Left colon (tissue), 2 donors: ENCODE measurements at regions not wholly inside any gene's neighbourhood (a gene's known extent, or its start where the extent isn't known, plus 50 kb on each side); places are given as distances from the start of the nearest gene placed in this dataset.
"Not testable (repeated sequence)": the region's sequence is repeated elsewhere in the genome, so short reads cannot be mapped to it uniquely, and the experiment has no call there.

Source experiments
- ATAC-seq: fragments of 200-7000 bp; cut with Tn5 transposase; one replicate; pipeline ENCODE4 v1.9.1; 2020; ENCODE audit warnings: mild to moderate bottlenecking, moderate library complexity
- DNase-seq, 2 donors: peaks; one replicate each; pipeline ENCODE4 v3.0.0-alpha.2; 2020
- intact Hi-C, 2 donors: fragments of 100-400 bp; cut with DNase I in 1 of 2; cut with micrococcal nuclease in 1 of 2; formaldehyde crosslinking; loops; one replicate each; pipeline versions ENCODE4 v1.11.2 to v1.14.0; 2022; cut with DNase I, micrococcal nuclease
- donor health status: DM: no; HTN: no; CAD: no.
- donor health status: DM: yes; HTN: yes; CAD: no.

DNA sequence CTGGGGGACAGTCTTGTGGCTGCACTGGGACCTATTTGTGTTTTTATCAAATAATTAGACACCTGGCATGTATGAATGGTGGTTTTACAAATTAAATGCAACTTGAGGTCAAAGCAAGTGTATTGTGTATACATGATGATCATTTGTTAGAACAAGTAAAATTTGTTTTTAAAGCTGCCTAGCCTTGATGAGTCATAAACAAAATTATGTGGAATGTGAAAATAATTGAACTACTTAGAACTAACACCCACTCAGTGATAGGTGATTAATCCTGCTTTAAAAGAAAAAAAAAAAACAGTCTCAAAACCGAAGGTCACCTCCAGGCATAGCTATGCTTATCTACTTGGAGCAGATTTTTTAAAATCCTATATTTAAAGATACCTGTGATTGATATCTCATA lies 770.3 kb upstream of the SLITRK5 start:
- DNase-seq (no peak), ATAC-seq (no peak)
- intact Hi-C loops, result no loop called here

DNA sequence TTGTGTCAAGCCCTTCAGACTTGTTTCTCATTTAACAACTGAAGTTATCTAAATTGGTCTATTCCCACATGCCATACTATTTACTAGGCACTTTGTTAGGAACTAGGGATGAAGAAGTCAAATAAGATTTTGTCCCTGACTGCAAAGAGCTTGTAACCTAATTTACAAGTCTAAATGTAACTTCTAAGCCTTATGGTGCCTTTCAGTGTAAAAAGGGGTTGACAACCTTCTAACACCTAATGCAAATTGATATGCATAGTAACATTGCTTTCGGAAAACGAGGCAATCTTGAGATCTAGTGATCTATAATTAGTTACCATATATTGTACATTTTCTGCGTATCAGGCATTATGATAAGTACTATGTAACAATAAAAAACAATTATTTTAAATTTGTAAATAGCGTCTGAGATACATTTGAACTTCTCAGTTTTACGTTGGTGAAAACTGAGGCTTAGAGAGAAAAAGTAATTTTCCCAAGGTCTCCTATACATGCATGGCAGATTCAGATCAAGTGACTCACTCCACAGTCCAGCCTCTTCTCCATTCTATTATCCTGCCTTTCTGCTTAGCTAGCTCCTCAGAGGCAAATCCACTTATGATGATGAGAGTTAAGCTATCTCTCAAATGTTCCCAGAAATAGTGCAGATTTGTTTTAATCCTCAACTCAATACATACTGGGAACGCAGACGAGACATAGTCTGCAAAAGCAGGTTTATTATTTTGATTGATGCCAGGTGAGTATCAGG lies 764.9 kb upstream of the SLITRK5 start:
- no peak for ATAC-seq
- intact Hi-C loops, result no loop called here
- no peak for DNase-seq

DNA sequence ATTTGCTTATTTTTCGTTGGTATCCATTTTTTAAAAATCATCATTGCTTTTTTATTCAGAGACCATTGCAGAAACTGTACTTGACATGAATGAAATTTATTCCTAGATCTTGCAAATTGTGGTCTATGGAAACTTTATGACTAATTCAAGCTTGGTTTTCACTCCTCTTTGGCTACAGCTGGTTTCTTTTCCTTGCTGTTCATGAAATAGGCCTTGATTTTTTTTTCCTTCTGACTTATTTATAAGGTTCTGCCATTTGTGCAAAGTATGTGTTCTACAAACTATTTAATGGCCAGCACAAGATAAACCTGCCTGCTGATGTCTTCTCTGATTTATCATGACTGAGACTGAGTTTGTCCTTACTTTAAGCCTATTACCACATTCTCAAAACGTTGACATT lies 764.0 kb upstream of the SLITRK5 start:
- DNase-seq (no peak), ATAC-seq (no peak)
- intact Hi-C loops, result no loop called here

DNA sequence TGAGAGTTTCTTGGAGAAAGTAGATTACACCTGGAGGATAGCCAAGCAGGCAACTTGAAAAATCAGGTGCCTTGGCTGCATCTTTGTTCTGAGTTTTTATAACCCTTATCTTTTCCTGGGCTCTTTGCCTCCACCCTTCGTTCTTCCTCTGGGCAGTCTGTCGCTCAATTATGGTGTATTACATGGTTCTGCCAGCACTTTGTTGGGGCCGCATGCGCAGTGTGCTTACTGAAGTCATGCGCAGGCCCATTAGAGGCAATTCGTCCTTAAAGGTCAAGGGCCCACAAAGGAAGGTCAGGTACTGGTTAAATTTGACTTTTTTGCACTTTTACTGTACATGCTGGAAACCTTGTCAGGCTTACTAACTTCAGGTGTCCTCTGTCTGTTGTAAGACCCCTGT lies 761.9 kb upstream of the SLITRK5 start:
- peak; percentile 39 to 44 for DNase-seq
- intact Hi-C loops, result no loop called here
- peak; percentile 84 for ATAC-seq

DNA sequence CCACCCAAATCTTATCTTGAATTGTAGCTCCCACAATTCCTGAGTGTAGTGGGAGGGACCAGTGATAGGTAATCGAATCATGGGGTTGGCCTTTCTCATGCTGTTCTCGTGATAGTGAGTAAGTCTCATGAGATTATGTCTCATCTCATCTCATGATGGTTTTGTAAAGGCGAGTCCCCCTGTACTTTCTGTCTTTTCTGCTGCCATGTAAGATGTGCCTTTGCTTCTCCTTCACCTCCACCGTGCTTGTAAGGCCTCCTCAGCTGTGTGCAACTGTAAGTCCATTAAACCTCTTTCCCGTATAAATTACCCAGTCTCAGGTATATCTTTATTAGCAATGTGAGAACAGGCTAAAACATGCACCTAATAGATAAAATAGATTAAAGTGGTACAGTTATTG lies 756.4 kb upstream of the SLITRK5 start:
- no peak for ATAC-seq
- intact Hi-C loops, result no loop called here
- no peak for DNase-seq

DNA sequence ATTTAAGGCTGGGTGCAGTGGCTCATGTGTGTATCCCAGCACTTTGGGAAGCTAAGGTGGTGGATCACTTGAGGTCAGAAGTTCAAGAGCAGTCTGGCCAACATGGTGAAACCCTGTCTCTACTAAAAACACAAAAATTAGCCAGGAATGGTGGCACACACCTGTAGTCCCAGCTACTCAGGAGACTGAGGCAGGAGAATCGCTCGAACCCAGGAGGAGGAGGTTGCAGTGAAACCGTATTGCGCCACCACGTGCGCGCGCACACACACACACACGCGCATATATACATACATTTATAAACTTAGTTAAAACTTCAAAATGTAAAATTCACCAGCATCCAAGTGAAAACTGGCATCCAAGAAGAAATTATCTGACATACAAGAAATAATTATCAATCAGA lies 753.7 kb upstream of the SLITRK5 start:
- DNase-seq, intact Hi-C loops, ATAC-seq: not testable (repeated sequence)

DNA sequence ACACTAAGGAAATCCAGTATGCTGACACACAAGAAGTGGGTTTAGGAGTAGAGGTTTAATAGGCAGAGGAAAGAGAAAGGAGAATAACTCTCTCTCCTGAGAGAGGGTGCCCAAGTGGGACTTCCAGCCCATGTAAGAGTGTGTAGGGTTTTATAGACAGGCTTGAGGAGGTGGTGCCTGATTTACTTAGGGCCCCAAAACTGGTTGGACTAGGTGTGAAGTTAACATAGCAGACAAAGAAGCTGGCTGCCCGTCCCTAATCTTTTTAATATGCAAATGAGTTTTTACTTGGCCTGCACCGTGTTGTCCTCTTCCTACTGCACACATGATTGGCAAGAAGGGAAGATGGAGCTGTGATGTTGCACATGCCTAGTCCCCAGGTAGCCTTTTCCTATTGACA lies 752.5 kb upstream of the SLITRK5 start:
- DNase-seq (no peak), ATAC-seq (no peak)
- intact Hi-C loops, result no loop called here

DNA sequence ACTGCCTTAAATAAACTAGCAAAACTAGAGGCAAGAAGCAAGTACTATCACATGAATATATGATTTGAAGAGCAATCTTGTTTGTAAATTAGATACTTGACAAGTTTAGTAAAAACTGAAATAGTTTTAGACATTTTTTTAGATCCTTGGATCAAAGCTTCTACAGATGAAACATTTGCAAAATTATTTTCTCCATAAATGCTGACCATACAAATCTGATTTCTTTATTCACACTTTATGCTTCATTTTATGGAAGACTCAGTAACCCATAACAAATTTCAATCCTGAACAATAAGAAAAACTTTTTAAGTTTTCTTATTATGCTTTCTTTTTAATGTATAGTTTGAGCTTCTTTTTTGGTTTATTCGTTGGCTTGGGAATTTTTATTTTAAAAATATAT lies 750.2 kb upstream of the SLITRK5 start:
- intact Hi-C loops, result no loop called here
- ATAC-seq, result no peak
- DNase-seq, result no peak

DNA sequence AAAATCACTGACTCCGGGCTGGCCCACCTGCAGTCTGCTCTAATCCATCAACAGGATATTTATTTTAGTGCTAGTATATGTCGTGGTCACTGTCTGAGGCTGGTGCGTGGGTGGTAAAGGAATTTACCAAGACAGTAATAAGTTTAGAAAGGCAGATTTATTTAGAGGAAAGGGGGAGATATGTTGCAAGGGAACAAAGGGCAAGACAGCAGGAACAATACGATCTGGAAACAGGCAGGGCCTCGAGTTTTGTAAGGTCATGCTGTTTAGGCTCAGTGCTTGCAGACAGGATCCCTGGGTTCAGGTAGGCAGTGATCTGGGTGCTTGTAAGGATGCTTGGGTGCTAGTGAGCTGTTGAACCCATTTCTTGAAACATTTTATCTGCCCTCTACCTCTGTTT lies 748.2 kb upstream of the SLITRK5 start:
- intact Hi-C loops, result no loop called here
- ATAC-seq, result no peak
- DNase-seq, result no peak

DNA sequence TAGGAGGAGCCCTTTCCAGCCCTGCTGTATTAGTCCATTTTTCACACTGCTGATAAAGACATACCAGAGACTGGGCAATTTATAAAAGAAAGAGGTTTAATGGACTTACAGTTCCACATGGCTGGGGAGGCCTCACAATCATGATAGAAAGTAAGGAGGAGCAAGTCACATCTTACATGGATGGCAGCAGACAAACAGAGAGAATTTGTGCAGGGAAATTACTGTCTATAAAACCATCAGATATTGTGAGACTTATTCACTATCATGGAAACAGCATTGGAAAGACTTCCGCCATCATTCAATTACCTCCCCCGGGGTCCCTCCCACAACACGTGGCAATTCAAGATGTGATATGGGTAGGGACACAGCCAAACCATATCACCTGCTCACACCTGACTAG lies 744.3 kb upstream of the SLITRK5 start:
- intact Hi-C loops, ATAC-seq, DNase-seq: not testable (repeated sequence)

DNA sequence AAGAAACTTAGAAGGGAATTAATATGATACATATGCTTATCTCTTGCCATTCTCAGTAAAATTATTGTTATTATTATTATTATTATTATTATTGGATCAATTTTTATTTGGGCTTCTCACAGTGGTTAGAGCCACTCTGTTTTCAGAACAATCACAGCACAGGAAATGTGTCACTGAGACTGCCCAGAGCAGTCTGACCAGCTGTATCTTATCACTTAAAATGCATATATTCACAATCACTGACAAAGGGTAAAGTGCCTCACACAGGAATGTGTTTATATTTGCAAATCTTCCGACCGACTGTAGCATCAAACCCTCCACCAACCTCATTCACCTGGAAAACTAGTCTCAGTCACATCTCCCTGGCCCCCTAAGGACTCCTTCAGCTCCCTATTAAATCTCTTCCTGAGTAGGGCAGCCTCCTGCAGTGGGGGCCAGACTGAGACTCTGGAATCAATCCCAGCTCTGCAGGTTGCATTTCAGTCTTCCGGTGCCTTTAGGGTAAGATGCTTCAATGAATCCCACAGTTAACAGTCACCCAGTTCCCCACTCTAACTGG lies 738.3 kb upstream of the SLITRK5 start:
- ATAC-seq (no peak), DNase-seq (no peak)
- intact Hi-C loops, result no loop called here

DNA sequence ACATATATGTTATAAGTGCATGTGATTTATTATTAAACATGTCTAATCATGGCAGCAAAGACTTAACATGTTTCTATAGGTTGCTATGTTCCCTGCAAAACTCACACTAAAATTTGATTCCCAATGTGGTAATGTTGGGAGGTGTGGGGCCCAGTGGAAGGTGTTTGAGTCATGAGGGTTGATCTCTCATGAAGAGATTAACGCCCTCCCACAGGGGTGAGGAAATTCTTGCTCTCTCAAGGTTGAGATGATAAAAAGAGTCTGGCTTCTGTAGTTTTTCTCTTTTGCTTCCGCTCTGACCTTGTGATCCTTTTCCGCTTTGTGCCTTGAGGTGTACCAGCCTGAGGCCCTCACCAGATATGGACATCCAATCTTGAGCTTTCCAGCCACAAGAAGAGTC lies 737.5 kb upstream of the SLITRK5 start:
- intact Hi-C loops, result no loop called here
- DNase-seq (no peak), ATAC-seq (no peak)

DNA sequence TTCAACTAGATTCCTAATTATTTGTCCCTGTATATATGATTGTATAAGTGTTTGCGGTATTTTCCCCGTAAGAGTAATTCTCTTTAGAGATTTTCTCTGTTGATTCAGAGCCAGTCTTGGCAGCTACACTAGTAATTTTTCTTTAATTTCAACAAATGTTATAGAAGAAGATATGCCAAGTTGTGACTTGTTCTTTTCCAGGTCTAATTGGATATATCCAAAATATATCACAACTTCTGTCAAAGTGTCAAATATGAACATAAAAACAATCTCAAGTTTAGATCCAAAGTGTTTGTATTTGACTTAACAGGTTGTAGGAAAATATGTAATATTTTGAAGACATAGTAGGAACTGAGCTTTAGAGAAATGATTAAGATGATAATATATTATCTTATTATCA lies 733.9 kb upstream of the SLITRK5 start:
- intact Hi-C loops, result no loop called here
- DNase-seq, result no peak
- ATAC-seq, result no peak

DNA sequence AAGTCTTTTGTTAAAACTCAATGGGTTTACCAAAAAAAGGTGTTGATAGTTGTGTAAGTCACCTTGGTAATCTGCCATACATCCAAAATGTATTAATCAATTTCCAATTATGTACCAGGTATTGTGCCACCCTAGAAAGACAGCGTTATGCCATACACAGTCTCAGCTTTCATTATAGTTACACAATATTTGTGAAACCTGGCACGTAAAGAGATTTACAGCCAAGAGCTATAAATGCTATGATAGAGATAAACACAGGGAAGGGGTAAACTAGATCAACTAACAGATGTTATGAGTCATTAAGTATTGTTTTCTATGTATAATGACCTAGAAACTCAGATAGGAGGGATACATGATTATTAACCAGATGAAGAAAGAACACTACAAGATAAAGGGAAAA lies 725.6 kb upstream of the SLITRK5 start:
- ATAC-seq (no peak), DNase-seq (no peak)
- intact Hi-C loops, result no loop called here

DNA sequence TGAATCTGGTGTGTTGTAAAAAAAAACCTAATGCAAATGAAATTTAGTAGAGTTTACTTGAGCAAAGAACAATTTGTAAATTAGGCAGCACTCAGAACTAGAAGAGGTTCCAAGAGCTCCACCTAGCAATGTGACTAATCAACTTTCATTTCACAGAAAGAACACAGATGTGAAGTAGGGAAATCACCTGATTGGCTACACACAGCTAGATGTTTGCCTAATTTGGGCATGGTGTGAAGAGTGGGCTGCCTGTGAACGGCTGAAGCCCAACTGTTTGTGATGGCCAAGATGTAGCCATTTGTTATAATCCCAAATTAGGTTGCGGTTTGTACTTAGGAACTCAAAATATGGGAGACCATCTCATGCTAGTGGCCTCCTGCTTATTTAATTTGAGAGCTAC lies 724.4 kb upstream of the SLITRK5 start:
- ATAC-seq, result no peak
- no peak for DNase-seq
- intact Hi-C loops, result no loop called here

DNA sequence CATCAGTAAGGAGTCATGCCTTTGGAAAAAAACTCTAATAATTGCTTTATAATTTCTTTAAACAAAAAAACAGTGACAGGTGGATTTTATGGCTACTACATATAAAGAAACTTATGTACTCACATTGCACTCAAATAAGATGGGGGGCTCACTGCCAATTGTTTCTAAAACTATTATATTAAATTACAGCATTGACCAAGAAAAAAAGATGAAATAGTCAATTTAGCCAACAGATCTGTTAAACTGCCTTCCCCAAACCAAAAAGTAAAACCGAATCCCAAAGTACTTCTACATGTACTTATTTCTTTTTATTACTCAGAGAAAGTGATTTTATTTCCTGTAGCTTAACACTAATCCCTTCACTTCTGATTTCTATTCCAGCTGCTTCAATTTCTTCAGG lies 716.8 kb upstream of the SLITRK5 start:
- ATAC-seq (no peak), DNase-seq (no peak)
- intact Hi-C loops, result no loop called here

DNA sequence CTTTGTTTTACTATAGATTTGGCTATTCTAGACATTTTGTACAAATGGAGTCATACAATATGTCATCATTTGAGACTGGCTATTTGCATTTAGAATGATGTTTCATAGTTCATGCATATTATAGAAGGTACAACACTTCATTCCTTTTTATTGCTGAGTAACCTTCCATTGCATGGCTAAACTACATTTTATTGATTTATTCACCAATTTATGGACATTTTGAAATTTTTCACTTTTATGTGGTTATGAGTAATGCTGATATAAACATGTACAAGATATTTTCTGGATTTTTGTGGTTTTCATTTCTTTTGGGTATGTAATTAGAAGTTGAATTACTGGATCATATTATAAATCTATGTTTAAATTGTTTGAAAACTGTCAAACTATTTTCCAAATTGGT lies 710.3 kb upstream of the SLITRK5 start:
- ATAC-seq (no peak), DNase-seq (no peak)
- intact Hi-C loops, result no loop called here

DNA sequence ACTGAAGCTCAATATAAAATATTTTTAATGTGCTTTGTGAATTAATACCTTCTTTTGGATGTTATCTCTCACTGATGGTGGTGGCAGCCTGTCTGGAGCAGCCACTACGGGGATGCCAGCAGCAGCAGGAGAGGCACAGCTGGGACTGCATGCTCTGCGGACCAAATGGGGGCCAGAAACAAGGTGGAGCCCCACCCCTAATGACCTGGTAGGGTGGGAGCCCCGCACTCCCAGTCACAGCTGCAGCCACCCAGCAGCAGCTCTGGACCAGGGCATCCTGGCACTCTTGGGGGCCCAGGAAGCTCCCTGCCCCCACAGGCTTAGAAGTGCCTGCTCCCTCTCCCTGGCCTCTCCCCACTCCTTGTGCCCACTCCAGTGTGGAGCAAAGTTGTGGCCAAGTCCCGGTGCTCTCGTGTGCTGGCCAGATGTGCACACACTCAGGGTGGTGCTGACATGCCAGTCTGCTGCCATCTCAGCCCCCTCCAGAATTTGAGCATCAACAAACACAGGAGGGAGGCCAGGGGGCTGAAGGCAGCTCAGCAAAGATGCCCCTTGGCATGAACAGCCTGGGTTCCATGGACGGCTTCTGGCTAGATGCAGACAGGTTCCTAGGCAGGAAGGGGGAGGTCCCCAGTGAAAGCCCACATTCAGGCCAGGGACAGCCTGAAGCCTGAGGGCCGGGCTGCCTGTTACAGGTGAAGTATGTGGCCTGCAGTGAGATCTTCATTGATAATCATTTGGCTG lies 696.7 kb upstream of the SLITRK5 start:
- no peak for DNase-seq
- intact Hi-C loops, result no loop called here
- ATAC-seq, result no peak

DNA sequence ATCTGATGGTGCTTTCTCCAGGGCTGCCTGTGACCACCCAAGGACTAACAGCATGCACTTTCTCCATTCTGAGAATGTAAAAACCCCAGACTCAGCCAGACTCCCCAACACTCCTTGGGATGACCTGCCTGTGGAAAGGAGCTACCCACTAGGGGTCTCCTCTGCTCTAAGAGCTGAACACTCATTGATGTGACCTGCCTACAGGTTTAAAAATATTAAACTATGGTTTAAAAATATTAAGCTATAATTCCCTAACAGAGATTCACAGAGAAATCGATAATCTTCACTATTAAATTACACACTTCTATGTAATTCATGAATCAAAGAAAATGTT lies 696.2 kb upstream of the SLITRK5 start:
- no peak for DNase-seq
- intact Hi-C loops, result no loop called here
- ATAC-seq, result no peak

DNA sequence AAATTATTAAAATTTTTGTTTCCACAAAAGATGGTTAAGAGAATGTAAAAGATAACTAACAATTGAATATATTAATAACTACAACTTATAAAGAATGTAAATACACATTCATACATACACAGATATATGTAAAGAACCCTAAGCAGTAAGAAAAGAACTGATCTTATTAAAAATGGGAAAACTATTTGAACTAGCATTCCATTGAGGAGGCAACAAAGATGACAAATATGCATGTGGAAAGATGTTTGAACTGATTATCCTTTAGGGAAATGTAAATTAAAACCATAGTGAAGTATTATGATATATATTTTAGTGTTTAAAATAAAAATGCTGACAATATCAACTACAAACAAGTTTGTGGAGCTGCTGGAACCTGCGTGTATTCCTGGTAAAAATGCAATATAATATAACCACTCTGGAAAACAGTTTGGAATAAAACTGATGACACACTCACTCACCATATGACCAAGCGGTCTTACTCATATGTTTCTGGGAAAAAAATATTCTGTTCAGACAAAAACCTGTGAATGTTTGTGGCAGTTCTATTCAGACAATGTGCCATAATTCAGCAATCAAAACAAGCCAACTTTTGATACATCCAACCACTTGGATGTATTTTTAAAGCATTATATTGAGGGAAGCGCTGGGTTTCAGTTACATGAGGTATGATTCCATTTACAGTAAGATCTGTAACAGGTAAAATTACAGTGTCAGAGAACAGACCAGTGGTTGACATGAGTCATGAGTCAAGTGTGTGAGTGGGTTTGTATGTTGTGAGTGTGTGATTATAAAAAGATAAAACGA lies 694.4 kb upstream of the SLITRK5 start:
- intact Hi-C loops, result no loop called here
- ATAC-seq (no peak), DNase-seq (no peak)
